ENCODE measurements at regions not wholly inside any gene's neighbourhood (a gene's known extent, or its start where the extent isn't known, plus 50 kb on each side); places are given as distances from the start of the nearest gene placed in this dataset.

GRCh38 chr9:71583792-71584191 lies 184.5 kb downstream of the CEMIP2 start:
- no peaks in the 10 kb centered on the region for H3K9me3 ChIP-seq
- WGBS, 2 donors: 53 to 56% methylated on average over 1 of the region's 1 CpG
- H3K4me1 ChIP-seq: no peaks in the 10 kb centered on the region
- H3K36me3 ChIP-seq: no peaks in the 10 kb centered on the region
- no peak overlapping the region for H3K4me3 ChIP-seq
- TF ChIP-seq EP300 (IDR thresholded peaks at IDR 0.05): no peak
- TF ChIP-seq POLR2A (IDR thresholded peaks at IDR 0.05): no peak
- TF ChIP-seq CTCF (IDR thresholded peaks at IDR 0.05): no peak
- no peaks in the 10 kb centered on the region for H3K27me3 ChIP-seq
- DNase-seq (ENCODE audit: low spot score in 2 of 2): no peak
- no peak overlapping the region for H3K27ac ChIP-seq

GRCh38 chr9:71582347-71582746 lies 186.0 kb downstream of the CEMIP2 start:
- TF ChIP-seq POLR2A (IDR thresholded peaks at IDR 0.05): no peak
- TF ChIP-seq EP300 (IDR thresholded peaks at IDR 0.05): no peak
- TF ChIP-seq CTCF (IDR thresholded peaks at IDR 0.05): no peak
- 17 to 20% methylated on average over 2 of the region's 2 CpGs for WGBS, 2 donors
- no peaks in the 10 kb centered on the region for H3K4me1 ChIP-seq
- no peak overlapping the region for H3K4me3 ChIP-seq
- no peaks in the 10 kb centered on the region for H3K9me3 ChIP-seq
- H3K36me3 ChIP-seq: no peaks in the 10 kb centered on the region
- H3K27me3 ChIP-seq: no peaks in the 10 kb centered on the region
- no peak for DNase-seq (ENCODE audit: low spot score in 2 of 2)
- H3K27ac ChIP-seq: no peak overlapping the region

GRCh38 chr9:71581101-71581500 lies 187.2 kb downstream of the CEMIP2 start:
- no peak overlapping the region for H3K27ac ChIP-seq
- H3K4me1 ChIP-seq: no peaks in the 10 kb centered on the region
- WGBS, 2 donors: 86 to 95% methylated on average over 2 of the region's 2 CpGs
- no peaks in the 10 kb centered on the region for H3K27me3 ChIP-seq
- no peak for DNase-seq (ENCODE audit: low spot score in 2 of 2)
- H3K36me3 ChIP-seq: no peaks in the 10 kb centered on the region
- no peak for TF ChIP-seq CTCF (IDR thresholded peaks at IDR 0.05)
- TF ChIP-seq POLR2A (IDR thresholded peaks at IDR 0.05): no peak
- TF ChIP-seq EP300 (IDR thresholded peaks at IDR 0.05): no peak
- no peak overlapping the region for H3K4me3 ChIP-seq
- H3K9me3 ChIP-seq: no peaks in the 10 kb centered on the region

GRCh38 chr9:71571186-71571585 lies 197.1 kb downstream of the CEMIP2 start:
- no peaks in the 10 kb centered on the region for H3K36me3 ChIP-seq
- H3K27me3 ChIP-seq: no peaks in the 10 kb centered on the region
- 84 to 89% methylated on average over 4 of the region's 4 CpGs for WGBS, 2 donors
- no peak overlapping the region for H3K27ac ChIP-seq
- TF ChIP-seq CTCF (IDR thresholded peaks at IDR 0.05) (no peak), POLR2A (IDR thresholded peaks at IDR 0.05) (no peak), EP300 (IDR thresholded peaks at IDR 0.05) (no peak)
- no peaks in the 10 kb centered on the region for H3K9me3 ChIP-seq
- H3K4me1 ChIP-seq: no peaks in the 10 kb centered on the region
- DNase-seq (ENCODE audit: low spot score in 2 of 2): no peak
- no peak overlapping the region for H3K4me3 ChIP-seq

GRCh38 chr9:71567890-71568289 lies 200.4 kb downstream of the CEMIP2 start:
- Histone ChIP-seq H3K4me1 (no peaks in the 10 kb centered on the region), H3K4me3 (no peak overlapping the region), H3K27me3 (no peaks in the 10 kb centered on the region), H3K9me3 (no peaks in the 10 kb centered on the region), H3K36me3 (no peaks in the 10 kb centered on the region), H3K27ac (no peak overlapping the region)
- TF ChIP-seq CTCF (IDR thresholded peaks at IDR 0.05) (no peak), EP300 (IDR thresholded peaks at IDR 0.05) (no peak)
- DNase-seq (ENCODE audit: low spot score in 2 of 2): no peak

All from tibial nerve (tissue), 4 donors.